ENCODE measurements at regions not wholly inside any gene's neighbourhood (a gene's known extent, or its start where the extent isn't known, plus 50 kb on each side); places are given as distances from the start of the nearest gene placed in this dataset.

GRCh38 chr12:131499160-131499863, 211.6 kb upstream of the SFSWAP start:
- no peak for TF ChIP-seq POLR2AphosphoS5 (IDR thresholded peaks at IDR 0.05; ENCODE audit: low read depth, low read length)
- TF ChIP-seq POLR2A (IDR thresholded peaks at IDR 0.05; ENCODE audit: low read depth, low read length): no peak

Measured in GM12892 (cell line).